ENCODE measurements at regions not wholly inside any gene's neighbourhood (a gene's known extent, or its start where the extent isn't known, plus 50 kb on each side); places are given as distances from the start of the nearest gene placed in this dataset.

DNA sequence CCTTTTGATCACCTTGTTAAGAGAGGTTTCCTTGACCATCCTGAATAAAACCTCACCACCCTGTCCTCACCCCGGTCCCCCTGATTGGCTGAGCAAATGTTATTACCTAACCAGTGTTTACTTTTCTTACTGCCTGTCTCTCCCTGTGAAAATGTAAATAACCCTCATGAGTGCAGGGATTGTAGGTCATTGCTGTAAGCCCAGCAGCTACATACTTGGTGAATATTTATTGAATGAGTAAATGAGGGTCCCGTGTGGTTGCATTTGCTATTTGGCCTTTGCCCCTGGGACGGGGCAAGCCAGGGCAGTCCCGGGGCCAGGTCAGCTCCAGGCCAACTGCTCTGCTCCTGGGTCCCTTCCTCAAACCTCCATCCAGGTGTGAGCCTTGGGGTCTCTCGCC lies 55.5 kb upstream of the CLCN4 start:
- no peak overlapping the region for H3K27ac Mint-ChIP-seq (ENCODE audit: unreplicated experiment)
- peaks cover 37% of the 10 kb centered on the region for H3K36me3 Mint-ChIP-seq (ENCODE audit: low read depth)
- peaks cover 4% of the 10 kb centered on the region for H3K4me1 Mint-ChIP-seq
- H3K9me3 Mint-ChIP-seq = peaks cover 7% of the 10 kb centered on the region
- no peak overlapping the region for H3K4me3 Mint-ChIP-seq
- no peak for DNase-seq (ENCODE audit: low read depth, low spot score)
- TF ChIP-seq, protein P1, sequence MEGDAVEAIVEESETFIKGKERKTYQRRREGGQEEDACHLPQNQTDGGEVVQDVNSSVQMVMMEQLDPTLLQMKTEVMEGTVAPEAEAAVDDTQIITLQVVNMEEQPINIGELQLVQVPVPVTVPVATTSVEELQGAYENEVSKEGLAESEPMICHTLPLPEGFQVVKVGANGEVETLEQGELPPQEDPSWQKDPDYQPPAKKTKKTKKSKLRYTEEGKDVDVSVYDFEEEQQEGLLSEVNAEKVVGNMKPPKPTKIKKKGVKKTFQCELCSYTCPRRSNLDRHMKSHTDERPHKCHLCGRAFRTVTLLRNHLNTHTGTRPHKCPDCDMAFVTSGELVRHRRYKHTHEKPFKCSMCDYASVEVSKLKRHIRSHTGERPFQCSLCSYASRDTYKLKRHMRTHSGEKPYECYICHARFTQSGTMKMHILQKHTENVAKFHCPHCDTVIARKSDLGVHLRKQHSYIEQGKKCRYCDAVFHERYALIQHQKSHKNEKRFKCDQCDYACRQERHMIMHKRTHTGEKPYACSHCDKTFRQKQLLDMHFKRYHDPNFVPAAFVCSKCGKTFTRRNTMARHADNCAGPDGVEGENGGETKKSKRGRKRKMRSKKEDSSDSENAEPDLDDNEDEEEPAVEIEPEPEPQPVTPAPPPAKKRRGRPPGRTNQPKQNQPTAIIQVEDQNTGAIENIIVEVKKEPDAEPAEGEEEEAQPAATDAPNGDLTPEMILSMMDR (conservative IDR thresholded peaks at IDR 0.05) = no peak
- H3K27me3 Mint-ChIP-seq (ENCODE audit: low read depth) = no peaks in the 10 kb centered on the region

- Mint-ChIP-seq H3K36me3 (ENCODE audit: low read depth) (peaks cover 33% of the 10 kb centered on the region), H3K4me3 (no peak overlapping the region), H3K27ac (ENCODE audit: unreplicated experiment) (no peak overlapping the region), H3K4me1 (peaks cover 6% of the 10 kb centered on the region), H3K9me3 (peaks cover 6% of the 10 kb centered on the region), H3K27me3 (ENCODE audit: low read depth) (no peaks in the 10 kb centered on the region)
- TF ChIP-seq, protein P1 (conservative IDR thresholded peaks at IDR 0.05) = no peak
- no peak for DNase-seq (ENCODE audit: low read depth, low spot score)
Observed at GRCh38 chrX:10102046-10102704, 54.6 kb upstream of the CLCN4 start.

- TF ChIP-seq, protein P1 (conservative IDR thresholded peaks at IDR 0.05) = no peak
- Mint-ChIP-seq H3K4me3 (no peak overlapping the region), H3K27ac (ENCODE audit: unreplicated experiment) (no peak overlapping the region), H3K36me3 (ENCODE audit: low read depth) (peaks cover 33% of the 10 kb centered on the region), H3K27me3 (ENCODE audit: low read depth) (no peaks in the 10 kb centered on the region), H3K4me1 (peaks cover 10% of the 10 kb centered on the region), H3K9me3 (peaks cover 6% of the 10 kb centered on the region)
- no peak for DNase-seq (ENCODE audit: low read depth, low spot score)
Observed at GRCh38 chrX:10103023-10103422, 53.8 kb upstream of the CLCN4 start.

GRCh38 chrX:10104958-10105658 lies 51.7 kb upstream of the CLCN4 start:
- peaks cover 19% of the 10 kb centered on the region for H3K36me3 Mint-ChIP-seq (ENCODE audit: low read depth)
- no peak for DNase-seq (ENCODE audit: low read depth, low spot score)
- H3K4me3 Mint-ChIP-seq = no peak overlapping the region
- TF ChIP-seq, protein P1 (conservative IDR thresholded peaks at IDR 0.05) = no peak
- H3K27me3 Mint-ChIP-seq (ENCODE audit: low read depth) = no peaks in the 10 kb centered on the region
- H3K9me3 Mint-ChIP-seq = peaks cover 3% of the 10 kb centered on the region
- H3K27ac Mint-ChIP-seq (ENCODE audit: unreplicated experiment) = no peak overlapping the region
- peaks cover 19% of the 10 kb centered on the region for H3K4me1 Mint-ChIP-seq

- H3K9me3 Mint-ChIP-seq = peaks cover 3% of the 10 kb centered on the region
- no peaks in the 10 kb centered on the region for H3K27me3 Mint-ChIP-seq (ENCODE audit: low read depth)
- no peak overlapping the region for H3K27ac Mint-ChIP-seq (ENCODE audit: unreplicated experiment)
Observed at GRCh38 chrX:10106806-10107205, 50.0 kb upstream of the CLCN4 start.

More at GRCh38 chrX:10106806-10107205, 50.0 kb upstream of the CLCN4 start:
- H3K36me3 Mint-ChIP-seq (ENCODE audit: low read depth) = peaks cover 12% of the 10 kb centered on the region
- no peak overlapping the region for H3K4me3 Mint-ChIP-seq
- TF ChIP-seq, protein P1 (conservative IDR thresholded peaks at IDR 0.05) = no peak
- no peak for DNase-seq (ENCODE audit: low read depth, low spot score)
- H3K4me1 Mint-ChIP-seq = peaks cover 27% of the 10 kb centered on the region

All from neural crest cell (in vitro differentiated cells).